NCI-H1694 treated with DMSO at 0.1 percent for 48 hours (cell line): ENCODE measurements at regions not wholly inside any gene's neighbourhood (a gene's known extent, or its start where the extent isn't known, plus 50 kb on each side); places are given as distances from the start of the nearest gene placed in this dataset.

Experiments used
- DNase-seq: peaks from one replicate; lab custom pipeline; 2025; lab: John Stamatoyannopoulos, UW

DNA sequence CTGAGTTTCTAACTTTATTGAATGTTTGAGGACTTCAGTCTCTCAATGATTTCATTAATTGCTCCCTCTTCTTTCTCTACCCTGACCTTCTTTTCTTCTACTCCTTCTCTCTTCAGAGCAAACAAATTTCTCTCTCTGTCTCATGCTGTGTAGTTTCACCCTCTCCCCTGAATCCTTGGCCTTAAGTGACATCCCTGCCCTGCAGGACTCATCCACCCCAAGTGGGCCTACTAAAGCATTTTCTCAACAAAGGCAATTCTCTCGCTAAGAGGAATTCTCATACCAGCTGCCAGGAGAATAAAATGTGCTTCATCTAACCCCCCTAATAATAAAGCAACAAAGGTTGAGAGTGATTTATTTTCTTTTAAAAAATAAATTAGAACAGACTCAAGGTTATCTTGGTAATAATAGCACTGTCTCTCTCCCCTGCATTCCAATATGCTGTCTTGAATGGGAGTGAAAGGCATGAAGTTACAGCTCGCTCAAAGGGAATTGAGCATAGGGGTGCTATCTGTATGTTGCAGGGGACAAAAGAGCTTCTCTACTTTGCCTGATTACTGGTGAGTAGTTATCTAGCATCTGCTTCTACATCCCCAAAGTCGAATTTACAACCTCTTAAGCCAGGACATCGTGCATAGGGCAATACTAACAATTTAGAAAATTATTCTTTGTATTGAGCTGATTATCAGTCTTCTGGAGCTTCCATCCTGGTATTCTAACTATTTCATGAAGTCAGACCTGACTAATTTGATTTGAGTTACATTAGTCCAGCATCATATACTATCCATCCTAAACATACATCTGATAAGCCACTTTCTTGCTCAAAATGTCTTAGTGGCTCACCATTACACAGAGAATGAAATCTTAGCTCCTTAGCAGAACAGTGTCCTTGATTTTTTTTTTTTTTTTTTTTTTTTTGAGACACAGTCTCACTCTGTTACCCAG, 76.9 kb upstream of the DNAJC19 start:
- DNase-seq = no peak

GRCh38 chr3:181056136-181056732, 66.7 kb upstream of the DNAJC19 start:
- DNase-seq = no peak

DNA sequence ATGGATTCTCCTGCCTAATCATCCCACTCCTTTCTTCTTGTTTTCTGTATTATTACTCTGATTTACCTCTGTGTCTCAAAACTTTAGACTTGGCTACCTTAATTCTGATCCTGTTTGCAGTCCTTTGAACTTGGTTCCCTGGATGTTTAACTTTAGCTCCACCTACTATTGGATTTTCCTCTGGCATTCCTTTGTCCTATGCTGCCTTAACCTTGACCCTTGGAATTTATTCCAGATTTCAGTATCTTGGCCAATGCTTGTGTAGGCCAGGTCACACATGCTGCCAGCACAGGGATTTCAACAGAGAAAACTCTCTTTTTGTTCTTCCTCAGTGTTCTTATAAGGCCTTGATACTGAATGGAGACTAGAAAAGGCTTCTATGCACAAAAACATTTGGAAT, 65.0 kb upstream of the DNAJC19 start:
- no peak for DNase-seq

GRCh38 chr3:181052256-181052655, 62.7 kb upstream of the DNAJC19 start:
- DNase-seq = no peak

GRCh38 chr3:181050738-181051137, 61.2 kb upstream of the DNAJC19 start:
- no peak for DNase-seq

DNA sequence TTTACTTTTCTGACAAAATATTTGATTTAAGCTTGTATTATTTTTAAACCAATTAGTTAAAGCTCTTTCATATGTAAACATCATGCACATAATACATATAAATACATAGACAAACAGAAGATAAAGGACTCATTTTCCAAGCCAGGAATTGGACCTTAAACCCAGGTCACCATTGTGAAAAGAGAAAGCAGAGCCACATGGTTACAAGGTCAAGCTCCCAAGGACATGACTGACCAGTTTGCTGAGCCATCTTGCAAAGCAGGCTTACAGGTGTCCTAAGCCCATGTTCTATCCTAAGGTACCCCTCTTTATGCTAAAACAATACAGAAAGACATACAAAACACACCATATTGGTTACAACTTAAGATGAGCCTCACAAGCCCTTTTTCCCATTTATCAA, 50.5 kb upstream of the DNAJC19 start:
- DNase-seq = no peak
